Astrocyte of the spinal cord (primary cell): ENCODE measurements at regions not wholly inside any gene's neighbourhood (a gene's known extent, or its start where the extent isn't known, plus 50 kb on each side); places are given as distances from the start of the nearest gene placed in this dataset.
A peak's percentile ranks its signal among the peaks of the same experiment; 100 is the strongest.
"Not testable (repeated sequence)": the region's sequence is repeated elsewhere in the genome, so short reads cannot be mapped to it uniquely, and the experiment has no call there.

ENCODE experiments used
- DNase-seq: peaks from one replicate; pipeline ENCODE4 v3.0.0; 2011; ENCODE audit warnings: low read depth, low spot score
- H3K4me3 ChIP-seq: 2 replicates; pipeline ENCODE4 v1.5.1; 2011; ENCODE audit warnings: low read depth, mild to moderate bottlenecking, low read length, moderate library complexity
- CTCF ChIP-seq: IDR thresholded peaks from 2 replicates; pipeline ENCODE4 v1.5.1; 2012; ENCODE audit warnings: low read depth, mild to moderate bottlenecking, low read length, inconsistent platforms
- in situ Hi-C: cut with HindIII; loops from 2 replicates; pipeline ENCODE4 v1.10.0; 2017; ENCODE audit warnings: low sequenced_read_pairs

GRCh38 chr13:86253497-86253896 lies 454.3 kb upstream of the SLITRK6 start:
- H3K4me3 ChIP-seq, in situ Hi-C loops, DNase-seq: not testable (repeated sequence)

DNA sequence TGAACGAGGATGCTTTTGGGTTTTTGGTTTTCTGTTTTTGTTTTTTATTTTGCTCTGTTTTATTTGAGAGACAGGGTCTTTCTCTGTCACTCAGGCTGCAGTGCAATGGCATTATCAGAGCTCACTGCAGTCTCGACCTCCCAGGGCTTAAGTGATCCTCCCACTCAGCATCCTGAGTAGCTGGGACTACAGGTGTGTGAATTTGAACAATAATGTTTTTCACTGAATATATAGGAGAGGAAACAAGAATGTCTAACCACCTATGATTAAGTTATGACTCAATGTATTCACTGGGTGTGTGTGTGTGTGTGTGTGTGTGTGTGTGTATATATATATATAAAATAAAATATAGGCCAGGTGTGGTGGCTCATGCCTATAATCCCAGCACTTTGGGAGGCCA lies 456.6 kb upstream of the SLITRK6 start:
- H3K4me3 ChIP-seq, DNase-seq, in situ Hi-C loops: not testable (repeated sequence)

- in situ Hi-C loops, result no loop called here
Observed at GRCh38 chr13:86269511-86269910, 470.3 kb upstream of the SLITRK6 start.

GRCh38 chr13:86282442-86282841 lies 483.2 kb upstream of the SLITRK6 start:
- no peak overlapping the region for H3K4me3 ChIP-seq
- no peak for TF ChIP-seq CTCF
- peak; percentile 82 for DNase-seq
- in situ Hi-C loops, result no loop called here

More at GRCh38 chr13:86269511-86269910, 470.3 kb upstream of the SLITRK6 start:
- no peak for TF ChIP-seq CTCF
- DNase-seq, result no peak
- no peak overlapping the region for H3K4me3 ChIP-seq

DNA sequence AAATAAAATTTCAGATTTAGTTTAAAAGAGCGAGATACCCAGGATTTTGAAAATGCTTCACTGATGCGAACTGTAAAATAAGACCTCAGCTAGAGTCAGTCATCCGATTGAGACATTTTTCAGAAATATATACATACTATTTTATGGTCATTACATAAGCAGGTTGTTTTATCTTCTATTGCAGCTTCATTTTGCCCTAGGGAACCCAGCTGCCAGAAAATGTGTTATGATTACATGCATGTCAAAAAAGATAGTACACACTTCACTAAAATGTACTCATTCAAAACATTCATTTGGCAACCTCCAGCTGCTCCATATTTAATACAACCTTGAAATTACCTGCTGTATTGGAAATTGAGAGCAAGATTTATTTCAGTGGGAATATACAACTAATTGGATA lies 483.8 kb upstream of the SLITRK6 start:
- in situ Hi-C loops, result no loop called here
- no peak overlapping the region for H3K4me3 ChIP-seq
- TF ChIP-seq CTCF, result no peak
- no peak for DNase-seq

GRCh38 chr13:86298725-86299124 lies 499.5 kb upstream of the SLITRK6 start:
- no peak for DNase-seq
- TF ChIP-seq CTCF, result no peak
- in situ Hi-C loops, result no loop called here
- H3K4me3 ChIP-seq, result no peak overlapping the region

GRCh38 chr13:86299128-86299527 lies 499.9 kb upstream of the SLITRK6 start:
- no peak overlapping the region for H3K4me3 ChIP-seq
- DNase-seq, result no peak
- in situ Hi-C loops, result no loop called here
- no peak for TF ChIP-seq CTCF

GRCh38 chr13:86309881-86310280 lies 510.7 kb upstream of the SLITRK6 start:
- no peak for DNase-seq
- H3K4me3 ChIP-seq, result no peak overlapping the region
- in situ Hi-C loops, result no loop called here
- no peak for TF ChIP-seq CTCF
